ENCODE measurements at regions not wholly inside any gene's neighbourhood (a gene's known extent, or its start where the extent isn't known, plus 50 kb on each side); places are given as distances from the start of the nearest gene placed in this dataset.

DNA sequence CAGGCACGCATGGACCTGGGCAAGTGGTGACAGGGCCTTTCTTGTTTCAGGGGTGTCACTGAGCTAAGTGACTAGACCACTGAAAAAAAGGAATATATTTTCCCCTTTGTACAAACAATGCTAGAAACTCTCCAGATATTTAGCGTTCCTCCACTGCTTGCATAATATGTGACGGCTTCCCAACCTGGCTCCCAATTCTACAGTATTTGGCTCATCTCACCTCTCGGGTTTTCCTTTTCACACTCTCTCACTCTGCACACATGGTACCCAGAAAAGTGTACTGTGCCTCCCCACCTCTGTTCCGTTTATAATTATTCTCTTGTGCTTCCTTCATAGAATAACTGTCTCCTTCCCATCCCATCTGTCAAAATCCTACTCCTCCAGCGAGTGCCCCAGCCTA, 140.5 kb upstream of the KLHL25 start:
- no peak for DNase-seq (ENCODE audit: low read depth)
- H3K4me3 ChIP-seq (ENCODE audit: low read depth, low read length): no peak overlapping the region
- no peaks in the 10 kb centered on the region for H3K27me3 ChIP-seq (ENCODE audit: control insufficient read depth, insufficient read depth, low read length)
- TF ChIP-seq, protein P1, sequence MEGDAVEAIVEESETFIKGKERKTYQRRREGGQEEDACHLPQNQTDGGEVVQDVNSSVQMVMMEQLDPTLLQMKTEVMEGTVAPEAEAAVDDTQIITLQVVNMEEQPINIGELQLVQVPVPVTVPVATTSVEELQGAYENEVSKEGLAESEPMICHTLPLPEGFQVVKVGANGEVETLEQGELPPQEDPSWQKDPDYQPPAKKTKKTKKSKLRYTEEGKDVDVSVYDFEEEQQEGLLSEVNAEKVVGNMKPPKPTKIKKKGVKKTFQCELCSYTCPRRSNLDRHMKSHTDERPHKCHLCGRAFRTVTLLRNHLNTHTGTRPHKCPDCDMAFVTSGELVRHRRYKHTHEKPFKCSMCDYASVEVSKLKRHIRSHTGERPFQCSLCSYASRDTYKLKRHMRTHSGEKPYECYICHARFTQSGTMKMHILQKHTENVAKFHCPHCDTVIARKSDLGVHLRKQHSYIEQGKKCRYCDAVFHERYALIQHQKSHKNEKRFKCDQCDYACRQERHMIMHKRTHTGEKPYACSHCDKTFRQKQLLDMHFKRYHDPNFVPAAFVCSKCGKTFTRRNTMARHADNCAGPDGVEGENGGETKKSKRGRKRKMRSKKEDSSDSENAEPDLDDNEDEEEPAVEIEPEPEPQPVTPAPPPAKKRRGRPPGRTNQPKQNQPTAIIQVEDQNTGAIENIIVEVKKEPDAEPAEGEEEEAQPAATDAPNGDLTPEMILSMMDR (IDR thresholded peaks at IDR 0.05; ENCODE audit: insufficient read depth, low read length, poor library complexity, severe bottlenecking): no peak
- no peaks in the 10 kb centered on the region for H3K36me3 ChIP-seq (ENCODE audit: control insufficient read depth, insufficient read depth, low read length)

DNA sequence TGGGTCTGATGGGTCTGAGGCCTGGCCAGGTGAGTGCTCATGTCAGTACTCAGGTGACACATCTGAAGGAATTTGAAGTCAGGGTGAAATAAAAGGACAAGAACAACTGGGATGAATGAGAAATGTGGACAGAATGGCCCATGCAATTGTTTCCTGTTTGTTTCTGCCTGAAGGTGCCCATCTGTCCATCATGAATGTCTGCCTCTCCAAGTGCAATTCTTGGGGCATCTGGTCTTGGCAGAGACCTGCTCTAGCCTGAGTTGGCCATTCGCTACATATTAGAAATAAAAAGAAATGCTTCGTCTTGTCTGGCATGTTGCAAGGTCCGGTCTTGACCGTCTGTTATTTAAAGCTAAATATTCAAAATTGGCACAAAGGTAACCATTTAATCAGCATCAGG, 142.0 kb upstream of the AGBL1 start:
- no peak for DNase-seq (ENCODE audit: low read depth)
- TF ChIP-seq, protein P1 (IDR thresholded peaks at IDR 0.05; ENCODE audit: insufficient read depth, low read length, poor library complexity, severe bottlenecking): no peak
- Histone ChIP-seq H3K36me3 (ENCODE audit: control insufficient read depth, insufficient read depth, low read length) (no peaks in the 10 kb centered on the region), H3K4me3 (ENCODE audit: low read depth, low read length) (no peak overlapping the region), H3K27me3 (ENCODE audit: control insufficient read depth, insufficient read depth, low read length) (no peaks in the 10 kb centered on the region)

DNA sequence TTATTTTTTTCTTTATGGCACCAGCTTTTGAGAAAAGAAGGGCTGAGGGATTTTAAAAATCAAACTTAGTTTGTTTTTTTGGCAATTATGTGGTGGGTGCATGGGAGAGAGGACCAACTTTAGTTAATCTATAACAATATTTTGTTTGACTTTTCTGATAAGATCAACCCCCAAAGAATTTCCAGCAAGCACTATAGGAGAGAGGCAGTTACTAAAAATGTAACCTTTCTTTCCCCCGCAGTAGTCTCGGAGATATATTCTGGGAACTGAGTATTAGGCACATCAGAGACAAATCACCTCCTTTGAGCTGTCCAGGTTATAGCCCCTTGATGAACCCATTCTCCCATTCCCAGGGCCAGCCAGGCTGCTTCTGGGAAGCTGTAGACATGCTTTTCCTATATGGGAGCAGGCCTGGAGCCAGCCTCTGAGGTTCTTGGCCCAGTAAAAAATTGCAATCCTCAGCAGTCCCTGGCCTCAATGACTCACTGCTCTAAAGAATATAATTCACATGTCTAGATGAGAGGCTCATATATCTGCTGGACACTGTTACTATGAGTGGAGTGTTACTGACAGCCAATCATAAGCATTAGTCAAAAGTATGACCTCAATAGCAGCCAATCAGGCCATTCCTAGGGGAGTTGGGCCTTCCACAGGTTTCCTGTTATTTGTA, 138.3 kb upstream of the AGBL1 start:
- no peaks in the 10 kb centered on the region for H3K27me3 ChIP-seq (ENCODE audit: control insufficient read depth, insufficient read depth, low read length)
- TF ChIP-seq, protein P1 (IDR thresholded peaks at IDR 0.05; ENCODE audit: insufficient read depth, low read length, poor library complexity, severe bottlenecking): no peak
- H3K36me3 ChIP-seq (ENCODE audit: control insufficient read depth, insufficient read depth, low read length): no peaks in the 10 kb centered on the region
- DNase-seq (ENCODE audit: low read depth): no peak
- no peak overlapping the region for H3K4me3 ChIP-seq (ENCODE audit: low read depth, low read length)

DNA sequence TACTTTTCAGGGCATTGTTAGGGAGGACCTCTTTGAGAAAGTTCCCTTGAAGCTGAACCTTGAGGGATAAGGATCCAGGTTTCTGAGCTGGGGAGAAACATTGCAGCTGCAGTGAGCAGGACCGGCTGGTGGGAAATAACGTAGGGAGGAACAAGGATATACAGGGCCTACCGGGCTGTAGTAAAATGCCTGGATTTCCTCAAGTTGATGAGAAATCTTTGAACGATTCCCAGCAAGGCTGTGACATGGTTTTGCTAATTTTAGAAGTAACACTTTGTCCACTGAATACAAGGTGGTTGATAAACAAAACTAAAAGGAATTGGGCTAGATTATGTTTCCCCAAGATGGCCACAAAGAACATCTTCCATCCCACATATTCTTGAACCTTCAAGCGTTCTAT, 137.0 kb upstream of the AGBL1 start:
- no peaks in the 10 kb centered on the region for H3K27me3 ChIP-seq (ENCODE audit: control insufficient read depth, insufficient read depth, low read length)
- H3K36me3 ChIP-seq (ENCODE audit: control insufficient read depth, insufficient read depth, low read length): no peaks in the 10 kb centered on the region
- TF ChIP-seq, protein P1 (IDR thresholded peaks at IDR 0.05; ENCODE audit: insufficient read depth, low read length, poor library complexity, severe bottlenecking): no peak
- no peak overlapping the region for H3K4me3 ChIP-seq (ENCODE audit: low read depth, low read length)
- DNase-seq (ENCODE audit: low read depth): no peak

DNA sequence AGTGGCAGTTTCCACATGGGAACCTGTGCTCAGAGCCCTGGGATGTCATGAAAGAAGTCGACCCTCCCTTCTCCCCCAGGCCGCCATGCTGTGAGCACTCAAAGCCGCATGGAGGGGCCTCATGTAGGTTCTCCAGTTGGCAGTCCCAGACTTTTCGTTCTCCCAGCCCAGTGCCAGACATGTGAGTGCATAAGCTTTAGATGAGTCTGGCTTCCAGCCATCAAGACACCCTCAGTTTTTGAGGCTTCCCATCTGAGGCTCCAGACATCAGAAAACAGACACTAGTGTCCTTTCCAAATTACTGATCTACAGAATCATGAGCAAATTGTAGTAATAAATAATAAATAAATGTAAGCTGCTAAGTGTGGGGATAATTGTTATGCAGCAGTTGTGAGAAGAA, 136.5 kb upstream of the AGBL1 start:
- no peak overlapping the region for H3K4me3 ChIP-seq (ENCODE audit: low read depth, low read length)
- no peaks in the 10 kb centered on the region for H3K27me3 ChIP-seq (ENCODE audit: control insufficient read depth, insufficient read depth, low read length)
- no peaks in the 10 kb centered on the region for H3K36me3 ChIP-seq (ENCODE audit: control insufficient read depth, insufficient read depth, low read length)
- TF ChIP-seq, protein P1 (IDR thresholded peaks at IDR 0.05; ENCODE audit: insufficient read depth, low read length, poor library complexity, severe bottlenecking): no peak
- DNase-seq (ENCODE audit: low read depth): no peak

DNA sequence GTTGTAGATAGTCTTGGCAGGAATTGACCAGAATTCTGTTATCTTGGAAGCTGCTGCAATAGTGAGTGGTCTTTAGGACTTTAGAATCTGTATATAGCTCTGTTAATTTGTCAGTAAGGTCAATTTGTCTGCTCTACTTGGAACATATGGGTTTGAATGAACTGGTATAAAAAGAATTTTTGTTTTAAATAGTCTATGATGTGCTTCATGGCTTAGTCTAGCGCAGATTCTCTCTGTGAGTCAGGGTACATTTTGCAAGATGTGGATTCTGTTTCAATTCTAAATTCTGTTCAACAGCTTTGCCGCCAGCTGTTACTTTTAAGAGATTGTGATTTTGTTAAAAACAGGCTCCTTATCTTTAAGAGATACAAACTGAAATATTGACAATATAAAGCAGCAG, 135.9 kb upstream of the AGBL1 start:
- Histone ChIP-seq H3K4me3 (ENCODE audit: low read depth, low read length) (no peak overlapping the region), H3K36me3 (ENCODE audit: control insufficient read depth, insufficient read depth, low read length) (no peaks in the 10 kb centered on the region), H3K27me3 (ENCODE audit: control insufficient read depth, insufficient read depth, low read length) (no peaks in the 10 kb centered on the region)
- DNase-seq (ENCODE audit: low read depth): no peak
- TF ChIP-seq, protein P1 (IDR thresholded peaks at IDR 0.05; ENCODE audit: insufficient read depth, low read length, poor library complexity, severe bottlenecking): no peak
